IMR-90 (cell line): ENCODE measurements at regions not wholly inside any gene's neighbourhood (a gene's known extent, or its start where the extent isn't known, plus 50 kb on each side); places are given as distances from the start of the nearest gene placed in this dataset.

Experiments
- ATAC-seq: fragments of 200-7000 bp; cut with Tn5 transposase; 2 replicates; pipeline ENCODE4 v1.9.1; 2020; ENCODE audit warnings: low read depth, mild to moderate bottlenecking, moderate library complexity
- BruUV-seq: library from RNA; stranded (reverse); fragments of 400-500 nt; replicated peaks from 2 replicates; lab custom pipeline; 2021; lab: Mats Ljungman, UMichigan
- CTCF ChIA-PET: fragments of 300-600 bp; formaldehyde crosslinking; extraction: SDS; loops from one replicate; lab custom pipeline; 2021; ENCODE audit warnings: antibody characterized with exemption; lab: Yijun Ruan, JAX
- POLR2A ChIA-PET: fragments of 300-600 bp; sonication (Branson Sonifier 250); formaldehyde crosslinking; loops from one replicate; lab custom pipeline; 2022; ENCODE audit warnings: antibody characterized with exemption; ENCODE audit not compliant: unreplicated experiment; lab: Charles Lee
- DNase-seq: peaks from one replicate; pipeline ENCODE4 v3.0.0; 2013
- H2AFZ ChIP-seq: replicated peaks from 2 replicates; pipeline ENCODE3; 2013; ENCODE audit warnings: low read length, mild to moderate bottlenecking; ENCODE audit not compliant: poor library complexity
- H2AK5ac ChIP-seq: 2 replicates; pipeline ENCODE4 v1.6.1; 2013; ENCODE audit warnings: low read depth, low read length, inconsistent platforms
- H2AK9ac ChIP-seq: replicated peaks from 2 replicates; pipeline ENCODE3; 2013; ENCODE audit warnings: mild to moderate bottlenecking, low read depth, low read length, moderate library complexity; ENCODE audit not compliant: poor library complexity
- H2BK120ac ChIP-seq: 2 replicates; pipeline ENCODE4 v1.6.1; 2013; ENCODE audit warnings: low read depth, low read length, inconsistent platforms
- H2BK15ac ChIP-seq: 3 replicates; pipeline ENCODE4 v1.6.1; 2013; ENCODE audit warnings: low read depth, low read length, inconsistent platforms
- H2BK20ac ChIP-seq: 2 replicates; pipeline ENCODE4 v1.6.1; 2013; ENCODE audit warnings: low read depth, mild to moderate bottlenecking, inconsistent platforms, low read length, moderate library complexity
- H2BK5ac ChIP-seq: 2 replicates; pipeline ENCODE4 v1.6.1; 2013; ENCODE audit warnings: mild to moderate bottlenecking, low read depth, low read length, inconsistent platforms; ENCODE audit not compliant: poor library complexity, severe bottlenecking
- H3K14ac ChIP-seq: replicated peaks from 2 replicates; pipeline ENCODE4 v1.6.1; 2013; ENCODE audit warnings: low read depth, low read length, inconsistent platforms
- H3K18ac ChIP-seq: 2 replicates; pipeline ENCODE4 v1.6.1; 2013; ENCODE audit warnings: low read depth, low read length, control low read depth
- H3K23ac ChIP-seq: 2 replicates; pipeline ENCODE4 v1.6.1; 2013; ENCODE audit warnings: low read depth, low read length, inconsistent platforms
- H3K27ac ChIP-seq: 2 replicates; pipeline ENCODE4 v1.5.1; 2013; ENCODE audit warnings: mild to moderate bottlenecking, control low read depth, low read length; ENCODE audit not compliant: insufficient read depth
- H3K27me3 ChIP-seq: 2 replicates; pipeline ENCODE4 v1.6.1; 2013; ENCODE audit warnings: low read length; ENCODE audit not compliant: control insufficient read depth, insufficient read depth
- H3K36me3 ChIP-seq: 2 replicates; pipeline ENCODE4 v1.6.1; 2013; ENCODE audit warnings: low read length, mixed read lengths; ENCODE audit not compliant: control insufficient read depth, insufficient read depth
- H3K4ac ChIP-seq: 2 replicates; pipeline ENCODE4 v1.6.1; 2013; ENCODE audit warnings: low read depth, low read length, inconsistent platforms
- H3K4me1 ChIP-seq: 2 replicates; pipeline ENCODE4 v1.6.1; 2013; ENCODE audit warnings: low read length, mixed read lengths; ENCODE audit not compliant: control insufficient read depth, insufficient read depth
- H3K4me2 ChIP-seq: 2 replicates; pipeline ENCODE4 v1.6.1; 2013; ENCODE audit warnings: low read depth, mild to moderate bottlenecking, control low read depth, low read length, moderate library complexity
- H3K4me3 ChIP-seq: 2 replicates; pipeline ENCODE4 v1.5.1; 2013; ENCODE audit warnings: low read depth, mild to moderate bottlenecking, control low read depth, low read length, moderate library complexity; ENCODE audit not compliant: insufficient read depth
- H3K56ac ChIP-seq: 2 replicates; pipeline ENCODE4 v1.6.1; 2013; ENCODE audit warnings: low read length, inconsistent platforms; ENCODE audit not compliant: insufficient read depth; ENCODE audit errors: extremely low read depth
- H3K79me1 ChIP-seq, 2 experiments: 2 replicates each; pipeline ENCODE4 v1.6.1; 2013; ENCODE audit warnings: low read length in 2 of 2, inconsistent platforms in 1 of 2, low read depth in 1 of 2
- H3K9ac ChIP-seq: 2 replicates; pipeline ENCODE4 v1.6.1; 2013; ENCODE audit warnings: low read depth, low read length, control low read depth
- H3K9me1 ChIP-seq: 2 replicates; pipeline ENCODE4 v1.6.1; 2013; ENCODE audit warnings: low read length, inconsistent platforms; ENCODE audit not compliant: insufficient read depth
- H3K9me3 ChIP-seq: 2 replicates; pipeline ENCODE4 v1.6.1; 2013; ENCODE audit warnings: low read length; ENCODE audit not compliant: control insufficient read depth, insufficient read depth
- H4K20me1 ChIP-seq: 2 replicates; pipeline ENCODE4 v1.6.1; 2013; ENCODE audit warnings: low read length, inconsistent platforms; ENCODE audit not compliant: insufficient read depth
- H4K5ac ChIP-seq: 2 replicates; pipeline ENCODE4 v1.6.1; 2013; ENCODE audit warnings: mild to moderate bottlenecking, low read depth, low read length, control low read depth
- H4K8ac ChIP-seq, 2 experiments: 2 replicates each; pipeline ENCODE4 v1.6.1; 2013; ENCODE audit warnings: low read depth in 2 of 2, low read length in 2 of 2, control low read depth in 1 of 2, inconsistent platforms in 1 of 2
- H4K91ac ChIP-seq: 2 replicates; pipeline ENCODE4 v1.6.1; 2013; ENCODE audit warnings: low read depth, low read length, inconsistent platforms; ENCODE audit not compliant: insufficient read depth
- CHD1 ChIP-seq: IDR thresholded peaks from 2 replicates; pipeline ENCODE4 v1.6.1; 2012; ENCODE audit warnings: low read depth, low read length, improper control_type of control experiment
- FOS ChIP-seq: fragments of 150-350 bp; IDR thresholded peaks from 2 replicates; pipeline ENCODE4 v1.6.1; 2016; ENCODE audit warnings: low read depth, low read length
- MXI1 ChIP-seq: IDR thresholded peaks from 2 replicates; pipeline ENCODE4 v1.6.1; 2012; ENCODE audit warnings: low read depth, mild to moderate bottlenecking, low read length, moderate library complexity, borderline replicate concordance
- POLR2A ChIP-seq: IDR thresholded peaks from 2 replicates; pipeline ENCODE4 v1.6.1; 2012; ENCODE audit warnings: mild to moderate bottlenecking, low read depth, low read length
- RAD21 ChIP-seq: IDR thresholded peaks from 2 replicates; pipeline ENCODE4 v1.6.1; 2012; ENCODE audit warnings: low read length, improper control_type of control experiment
- RCOR1 ChIP-seq: IDR thresholded peaks from 2 replicates; pipeline ENCODE4 v1.6.1; 2012; ENCODE audit warnings: mild to moderate bottlenecking, low read length, improper control_type of control experiment; ENCODE audit not compliant: insufficient replicate concordance
- RFX5 ChIP-seq: IDR thresholded peaks from 2 replicates; pipeline ENCODE4 v1.8.0; 2012; ENCODE audit warnings: low read depth, mild to moderate bottlenecking, low read length, moderate library complexity
- WGBS, 2 experiments: methylation state at CpG; one replicate each; pipeline versions ENCODE4 v1.1.5 to v1.1.7; 2013; ENCODE audit warnings: missing lambda C conversion rate in 2 of 2; ENCODE audit not compliant: insufficient read length in 1 of 2; ENCODE audit errors: extremely low coverage in 2 of 2; 5-methylcytosine and 5-hydroxymethylcytosine counted together
- dilution Hi-C: fragments of 300-500 bp; cut with HindIII; formaldehyde crosslinking; loops from one replicate; pipeline ENCODE4 v1.14.3; 2018; ENCODE audit warnings: low sequenced_read_pairs; ENCODE audit not compliant: unreplicated experiment
- in situ Hi-C: fragments of 300-500 bp; cut with MboI; formaldehyde crosslinking; loops from 3 replicates; pipeline ENCODE4 v1.14.3; 2019; ENCODE audit warnings: low sequenced_read_pairs, inconsistent platforms, mixed read lengths
- intact Hi-C: fragments of 100-400 bp; cut with micrococcal nuclease; formaldehyde crosslinking; loops from 2 replicates; pipeline ENCODE4 v1.10.0; 2022
- TF ChIP-seq, protein P1 (sequence below): conservative IDR thresholded peaks from 2 replicates; pipeline ENCODE4 v1.5.1; 2012; ENCODE audit warnings: mild to moderate bottlenecking, low read depth, low read length, improper control_type of control experiment
- TF ChIP-seq, protein P2 (sequence below): fragments of 150-350 bp; IDR thresholded peaks from 2 replicates; pipeline ENCODE4 v1.6.1; 2016; ENCODE audit warnings: low read depth, mild to moderate bottlenecking, low read length, moderate library complexity, borderline replicate concordance

- TF ChIP-seq POLR2A (no peak), FOS (no peak), MXI1 (no peak), RCOR1 (no peak), RAD21 (no peak), RFX5 (no peak), CHD1 (no peak)
- TF ChIP-seq, protein P1, sequence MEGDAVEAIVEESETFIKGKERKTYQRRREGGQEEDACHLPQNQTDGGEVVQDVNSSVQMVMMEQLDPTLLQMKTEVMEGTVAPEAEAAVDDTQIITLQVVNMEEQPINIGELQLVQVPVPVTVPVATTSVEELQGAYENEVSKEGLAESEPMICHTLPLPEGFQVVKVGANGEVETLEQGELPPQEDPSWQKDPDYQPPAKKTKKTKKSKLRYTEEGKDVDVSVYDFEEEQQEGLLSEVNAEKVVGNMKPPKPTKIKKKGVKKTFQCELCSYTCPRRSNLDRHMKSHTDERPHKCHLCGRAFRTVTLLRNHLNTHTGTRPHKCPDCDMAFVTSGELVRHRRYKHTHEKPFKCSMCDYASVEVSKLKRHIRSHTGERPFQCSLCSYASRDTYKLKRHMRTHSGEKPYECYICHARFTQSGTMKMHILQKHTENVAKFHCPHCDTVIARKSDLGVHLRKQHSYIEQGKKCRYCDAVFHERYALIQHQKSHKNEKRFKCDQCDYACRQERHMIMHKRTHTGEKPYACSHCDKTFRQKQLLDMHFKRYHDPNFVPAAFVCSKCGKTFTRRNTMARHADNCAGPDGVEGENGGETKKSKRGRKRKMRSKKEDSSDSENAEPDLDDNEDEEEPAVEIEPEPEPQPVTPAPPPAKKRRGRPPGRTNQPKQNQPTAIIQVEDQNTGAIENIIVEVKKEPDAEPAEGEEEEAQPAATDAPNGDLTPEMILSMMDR, result no peak
- TF ChIP-seq, protein P2, sequence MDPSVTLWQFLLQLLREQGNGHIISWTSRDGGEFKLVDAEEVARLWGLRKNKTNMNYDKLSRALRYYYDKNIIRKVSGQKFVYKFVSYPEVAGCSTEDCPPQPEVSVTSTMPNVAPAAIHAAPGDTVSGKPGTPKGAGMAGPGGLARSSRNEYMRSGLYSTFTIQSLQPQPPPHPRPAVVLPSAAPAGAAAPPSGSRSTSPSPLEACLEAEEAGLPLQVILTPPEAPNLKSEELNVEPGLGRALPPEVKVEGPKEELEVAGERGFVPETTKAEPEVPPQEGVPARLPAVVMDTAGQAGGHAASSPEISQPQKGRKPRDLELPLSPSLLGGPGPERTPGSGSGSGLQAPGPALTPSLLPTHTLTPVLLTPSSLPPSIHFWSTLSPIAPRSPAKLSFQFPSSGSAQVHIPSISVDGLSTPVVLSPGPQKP, result no peak
- no peaks in the 10 kb centered on the region for H3K79me1 ChIP-seq
- no peak overlapping the region for H2AK5ac ChIP-seq
- H3K4me3 ChIP-seq, result no peak overlapping the region
- H2AK9ac ChIP-seq, result no peak overlapping the region
- CTCF ChIA-PET, result no interaction called here
- no peak overlapping the region for H2BK120ac ChIP-seq
- H4K5ac ChIP-seq, result no peak overlapping the region
- no peaks in the 10 kb centered on the region for H3K9me1 ChIP-seq
- H3K4me1 ChIP-seq, result no peaks in the 10 kb centered on the region
- H2AFZ ChIP-seq, result no peak overlapping the region
- H2BK20ac ChIP-seq, result no peak overlapping the region
- no peak overlapping the region for H4K91ac ChIP-seq
- no peaks in the 10 kb centered on the region for H3K9me3 ChIP-seq
- no peak overlapping the region for H3K4ac ChIP-seq
- H3K4me2 ChIP-seq, result no peak overlapping the region; the same call in 1 of the 2 replicates
- no peak overlapping the region for H3K9ac ChIP-seq
- H3K18ac ChIP-seq, result no peak overlapping the region
- H3K14ac ChIP-seq, result no peak overlapping the region
- H3K56ac ChIP-seq, result no peak overlapping the region
- POLR2A ChIA-PET, result no interaction called here
- no peak overlapping the region for H2BK5ac ChIP-seq
- dilution Hi-C loops, result no loop called here
- no TSS peak for BruUV-seq
- no peaks in the 10 kb centered on the region for H3K36me3 ChIP-seq
- 0% methylated on average over 6 of the region's 7 CpGs; no CpG with 5 or more reads in 1 of the 2 experiments for WGBS, 2 experiments
- intact Hi-C loops, result no loop called here
- no peak overlapping the region for H3K27ac ChIP-seq
- no peak overlapping the region for H2BK15ac ChIP-seq
- no peaks in the 10 kb centered on the region for H3K27me3 ChIP-seq
- in situ Hi-C loops, result no loop called here
- H3K23ac ChIP-seq, result no peak overlapping the region
- H4K20me1 ChIP-seq, result no peaks in the 10 kb centered on the region
- no peak overlapping the region for H4K8ac ChIP-seq
- DNase-seq (peak; percentile 68), ATAC-seq (peak; percentile 53)
Observed at GRCh38 chr5:116652196-116652729, 77.6 kb upstream of the SEMA6A start.
